Activated naive CD4-positive, alpha-beta T cell treated with anti-CD3 and anti-CD28 coated beads, Interleukin-2, amount 50 U/mL, for 24 hours (primary cell): ENCODE measurements at regions not wholly inside any gene's neighbourhood (a gene's known extent, or its start where the extent isn't known, plus 50 kb on each side); places are given as distances from the start of the nearest gene placed in this dataset.
"Not testable (repeated sequence)": the region's sequence is repeated elsewhere in the genome, so short reads cannot be mapped to it uniquely, and the experiment has no call there.

Experiments
- H3K27ac Mint-ChIP-seq: one replicate; pipeline ENCODE4 v1.8.0; 2021; ENCODE audit warnings: mild to moderate bottlenecking, mixed read lengths
- H3K27me3 Mint-ChIP-seq: one replicate; pipeline ENCODE4 v1.8.0; 2021; ENCODE audit warnings: mixed read lengths
- H3K36me3 Mint-ChIP-seq: one replicate; pipeline ENCODE4 v1.8.0; 2021; ENCODE audit warnings: mixed read lengths
- H3K4me1 Mint-ChIP-seq: one replicate; pipeline ENCODE4 v1.8.0; 2021; ENCODE audit warnings: mixed read lengths
- H3K4me3 Mint-ChIP-seq: one replicate; pipeline ENCODE4 v1.8.0; 2021; ENCODE audit warnings: mild to moderate bottlenecking, mixed read lengths
- H3K9me3 Mint-ChIP-seq: one replicate; pipeline ENCODE4 v1.8.0; 2021; ENCODE audit warnings: mixed read lengths

DNA sequence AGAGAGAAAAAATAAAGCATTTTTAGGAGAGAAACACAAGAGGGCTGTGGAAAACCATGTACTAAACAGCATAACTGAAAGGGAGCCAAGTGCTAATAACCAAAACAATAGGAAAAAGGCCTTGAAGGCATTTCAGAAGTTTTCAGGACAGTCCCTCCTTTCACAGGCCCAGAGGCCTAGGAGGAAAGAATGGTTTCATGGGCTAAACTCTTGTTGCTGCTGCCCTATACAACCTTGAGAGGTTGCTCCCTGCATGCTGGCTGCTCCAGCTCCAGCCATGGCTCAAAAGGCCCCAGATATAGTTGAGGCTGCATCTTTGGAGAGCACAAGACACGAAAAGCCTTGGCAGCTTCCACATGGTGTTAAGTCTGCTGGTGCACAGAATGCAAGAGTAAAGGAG, 267.4 kb upstream of the LRP1B start:
- Mint-ChIP-seq H3K27ac (no peak overlapping the region), H3K9me3 (peaks cover 20% of the 10 kb centered on the region), H3K36me3 (no peaks in the 10 kb centered on the region), H3K4me3 (no peak overlapping the region), H3K27me3 (no peaks in the 10 kb centered on the region), H3K4me1 (no peaks in the 10 kb centered on the region)

DNA sequence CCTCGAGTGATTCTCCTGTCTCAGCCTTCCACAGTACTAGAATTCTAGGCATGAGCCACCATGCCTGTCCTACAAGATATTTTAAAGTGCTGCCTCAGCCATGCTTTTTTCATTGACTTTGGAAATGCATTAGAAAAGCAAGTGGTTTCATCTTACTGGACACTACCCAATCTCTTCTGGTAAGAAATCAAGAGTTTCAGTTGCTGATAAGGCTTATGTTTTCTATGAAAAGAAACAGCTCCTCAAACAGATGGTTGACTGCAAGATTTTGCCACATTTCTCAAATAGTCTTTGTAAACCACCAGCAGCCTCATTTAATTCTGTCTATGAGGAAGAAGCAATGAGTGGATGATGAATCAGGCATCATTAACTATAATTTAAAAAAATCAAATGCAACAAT, 264.5 kb upstream of the LRP1B start:
- no peak overlapping the region for H3K4me3 Mint-ChIP-seq
- H3K27me3 Mint-ChIP-seq: no peaks in the 10 kb centered on the region
- no peaks in the 10 kb centered on the region for H3K36me3 Mint-ChIP-seq
- no peaks in the 10 kb centered on the region for H3K4me1 Mint-ChIP-seq
- H3K27ac Mint-ChIP-seq: no peak overlapping the region
- peaks cover 26% of the 10 kb centered on the region for H3K9me3 Mint-ChIP-seq

DNA sequence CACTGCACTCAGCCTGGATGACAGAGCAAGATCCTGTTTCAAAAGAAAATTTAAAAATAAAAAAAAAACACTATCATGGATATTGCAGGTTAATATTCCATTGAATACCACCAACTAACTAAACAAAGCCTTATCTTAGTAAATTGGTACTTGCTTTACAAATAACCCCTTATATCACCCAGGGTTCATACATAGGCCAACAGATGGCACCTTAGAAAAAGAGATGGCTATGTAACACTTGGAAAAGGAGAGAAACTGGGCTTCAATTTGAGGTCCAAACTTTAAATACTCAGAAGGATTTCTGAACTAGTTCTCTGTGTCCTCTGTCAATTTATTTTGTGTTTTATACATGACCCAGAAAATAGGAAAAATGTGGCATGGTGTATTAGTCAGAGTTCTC, 249.6 kb upstream of the LRP1B start:
- Mint-ChIP-seq H3K4me1 (no peaks in the 10 kb centered on the region), H3K9me3 (peaks cover 5% of the 10 kb centered on the region), H3K27me3 (no peaks in the 10 kb centered on the region), H3K36me3 (no peaks in the 10 kb centered on the region), H3K27ac (no peak overlapping the region), H3K4me3 (no peak overlapping the region)

DNA sequence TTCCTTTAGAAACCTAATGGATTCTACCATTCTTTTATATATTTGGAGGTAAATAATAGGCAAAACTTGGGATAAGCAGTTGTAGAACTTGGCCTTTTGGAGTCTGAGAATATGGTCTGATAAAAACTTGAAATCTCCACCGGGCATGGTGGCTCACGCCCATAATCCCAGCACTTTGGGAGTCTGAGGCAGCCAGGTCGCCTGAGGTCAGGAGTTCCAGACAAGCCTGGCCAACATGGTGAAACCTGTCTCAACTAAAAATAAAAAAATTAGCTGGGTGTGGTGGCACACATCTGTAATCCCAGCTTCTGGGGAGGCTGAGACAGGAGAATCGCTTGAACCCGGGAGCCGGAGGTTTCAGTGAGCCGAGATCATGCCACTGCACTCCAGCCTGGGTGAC, 231.3 kb upstream of the LRP1B start:
- H3K9me3 Mint-ChIP-seq, H3K4me1 Mint-ChIP-seq, H3K27ac Mint-ChIP-seq, H3K36me3 Mint-ChIP-seq, H3K27me3 Mint-ChIP-seq, H3K4me3 Mint-ChIP-seq: not testable (repeated sequence)

DNA sequence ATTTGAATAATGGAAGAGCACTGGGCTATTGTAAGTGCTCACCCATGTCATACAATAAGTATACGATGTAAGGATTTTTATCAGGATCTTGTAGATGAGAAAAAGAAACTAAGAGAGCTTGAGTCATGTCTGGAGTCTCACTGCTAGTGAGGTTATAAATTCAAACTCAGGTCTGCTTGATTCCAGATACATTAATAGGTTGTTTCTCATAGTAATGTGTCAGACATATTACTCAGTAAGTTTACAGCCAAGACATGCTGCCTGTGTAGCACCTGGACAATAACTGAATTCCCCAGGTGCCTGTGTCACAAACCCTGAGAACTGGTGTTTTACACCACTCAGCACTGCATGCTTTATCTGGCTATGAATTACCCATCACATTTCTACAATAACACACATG, 216.9 kb upstream of the LRP1B start:
- H3K4me1 Mint-ChIP-seq: no peaks in the 10 kb centered on the region
- no peaks in the 10 kb centered on the region for H3K9me3 Mint-ChIP-seq
- H3K27ac Mint-ChIP-seq: no peak overlapping the region

DNA sequence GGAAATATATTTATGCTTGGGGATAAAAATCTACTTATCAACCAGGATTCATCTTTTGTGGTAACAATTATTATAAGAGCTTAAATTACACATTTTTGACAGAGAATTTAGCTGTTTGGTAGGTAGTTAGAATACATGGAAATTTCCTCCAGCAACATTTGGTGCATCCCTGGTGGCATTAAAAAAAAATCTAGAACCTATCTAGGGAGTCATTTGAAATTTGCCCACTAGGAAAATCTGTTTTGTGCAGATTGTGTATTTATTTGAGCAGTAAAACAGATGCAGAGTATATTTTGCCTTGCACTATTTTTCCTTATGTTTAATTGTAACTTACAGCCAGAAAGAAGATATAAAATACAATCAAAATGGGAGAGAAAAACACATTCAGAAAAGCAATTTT, 208.4 kb upstream of the LRP1B start:
- Mint-ChIP-seq H3K9me3 (no peaks in the 10 kb centered on the region), H3K27me3 (no peaks in the 10 kb centered on the region), H3K36me3 (no peaks in the 10 kb centered on the region), H3K4me3 (no peak overlapping the region), H3K4me1 (no peaks in the 10 kb centered on the region), H3K27ac (no peak overlapping the region)

More for the DNA sequence above, 216.9 kb upstream of the LRP1B start:
- H3K27me3 Mint-ChIP-seq: no peaks in the 10 kb centered on the region
- H3K4me3 Mint-ChIP-seq: no peak overlapping the region
- H3K36me3 Mint-ChIP-seq: no peaks in the 10 kb centered on the region

DNA sequence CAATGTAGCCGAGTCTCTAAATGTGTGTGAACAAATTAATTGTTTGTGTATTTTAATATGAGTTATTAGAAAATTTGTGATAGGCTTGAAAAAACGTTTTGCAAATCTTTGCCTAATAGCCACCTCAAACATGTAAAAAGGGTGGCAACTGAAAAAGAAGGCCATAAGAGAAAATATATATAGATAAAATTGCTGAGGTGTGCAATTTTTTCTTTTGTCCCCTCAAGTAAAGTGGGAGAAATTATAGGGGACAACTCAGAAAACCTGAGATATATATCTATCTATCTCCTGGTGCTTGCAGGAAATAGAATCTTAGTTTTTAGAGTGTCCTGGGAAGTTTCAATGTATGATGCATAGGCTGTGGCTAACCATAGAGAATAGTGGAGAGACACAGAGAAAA, 201.4 kb upstream of the LRP1B start:
- Mint-ChIP-seq H3K27ac (no peak overlapping the region), H3K4me3 (no peak overlapping the region), H3K4me1 (no peaks in the 10 kb centered on the region), H3K9me3 (peaks cover 8% of the 10 kb centered on the region), H3K36me3 (no peaks in the 10 kb centered on the region), H3K27me3 (no peaks in the 10 kb centered on the region)

DNA sequence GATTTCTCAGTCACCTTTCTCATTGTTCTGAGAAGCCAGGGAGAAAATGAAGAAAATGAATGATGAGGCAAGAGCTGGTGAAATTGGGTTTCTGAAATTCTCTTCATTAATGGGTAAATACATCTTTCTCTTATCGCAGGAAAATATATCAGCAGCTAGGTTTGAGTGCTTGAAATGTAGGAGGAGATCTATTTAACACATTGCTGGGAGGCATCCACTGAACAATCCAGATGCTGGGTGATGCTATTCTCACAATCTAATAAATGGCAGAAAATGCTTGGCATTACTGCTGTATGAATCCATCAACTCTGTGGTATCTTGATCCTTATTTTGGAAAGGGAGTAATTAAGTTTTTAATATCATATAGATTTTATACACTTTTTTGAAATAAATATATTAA, 199.6 kb upstream of the LRP1B start:
- Mint-ChIP-seq H3K9me3 (peaks cover 8% of the 10 kb centered on the region), H3K4me1 (no peaks in the 10 kb centered on the region), H3K4me3 (no peak overlapping the region), H3K27ac (no peak overlapping the region), H3K27me3 (no peaks in the 10 kb centered on the region), H3K36me3 (no peaks in the 10 kb centered on the region)

DNA sequence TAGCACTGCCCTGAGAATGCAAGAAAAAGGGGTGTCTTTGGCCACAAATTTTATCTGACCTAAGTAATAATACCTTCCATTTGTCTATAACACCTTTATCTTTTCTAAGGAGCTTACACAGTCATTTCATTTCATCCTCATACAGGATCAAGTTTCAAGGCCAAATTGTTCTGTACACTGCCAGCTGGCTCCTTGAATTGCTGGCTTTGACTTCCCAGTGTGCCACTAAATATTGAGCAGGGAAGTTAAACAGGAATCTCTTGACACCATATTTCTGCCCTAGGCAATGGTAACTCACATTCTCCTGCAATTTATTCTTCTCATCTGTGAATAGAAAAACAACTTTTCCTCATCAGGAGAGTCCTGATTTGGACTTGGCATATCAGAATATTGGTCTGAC, 195.1 kb upstream of the LRP1B start:
- peaks cover 5% of the 10 kb centered on the region for H3K9me3 Mint-ChIP-seq
- H3K4me1 Mint-ChIP-seq: no peaks in the 10 kb centered on the region
- no peak overlapping the region for H3K27ac Mint-ChIP-seq
- no peak overlapping the region for H3K4me3 Mint-ChIP-seq
- H3K36me3 Mint-ChIP-seq: no peaks in the 10 kb centered on the region
- H3K27me3 Mint-ChIP-seq: no peaks in the 10 kb centered on the region

DNA sequence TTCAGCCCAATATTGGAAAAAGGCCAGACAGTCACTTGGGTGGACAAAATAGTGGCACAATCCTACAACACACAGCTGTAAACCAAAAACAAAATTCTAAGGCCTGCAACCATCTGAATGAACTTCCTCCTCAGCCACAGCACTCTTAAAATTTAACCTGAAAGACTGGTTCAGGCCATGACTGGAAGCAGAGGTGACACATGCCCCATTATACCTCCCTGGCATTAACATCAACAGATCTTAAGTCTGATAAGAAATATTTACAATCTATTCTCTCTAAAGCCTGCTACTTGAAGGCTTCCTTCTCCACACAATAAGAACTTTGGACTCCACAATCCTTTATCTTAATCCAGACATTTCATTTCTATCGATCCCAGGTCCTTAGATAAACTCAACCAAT, 192.4 kb upstream of the LRP1B start:
- Mint-ChIP-seq H3K9me3 (peaks cover 5% of the 10 kb centered on the region), H3K27ac (no peak overlapping the region), H3K4me1 (no peaks in the 10 kb centered on the region), H3K36me3 (no peaks in the 10 kb centered on the region), H3K27me3 (no peaks in the 10 kb centered on the region), H3K4me3 (no peak overlapping the region)

DNA sequence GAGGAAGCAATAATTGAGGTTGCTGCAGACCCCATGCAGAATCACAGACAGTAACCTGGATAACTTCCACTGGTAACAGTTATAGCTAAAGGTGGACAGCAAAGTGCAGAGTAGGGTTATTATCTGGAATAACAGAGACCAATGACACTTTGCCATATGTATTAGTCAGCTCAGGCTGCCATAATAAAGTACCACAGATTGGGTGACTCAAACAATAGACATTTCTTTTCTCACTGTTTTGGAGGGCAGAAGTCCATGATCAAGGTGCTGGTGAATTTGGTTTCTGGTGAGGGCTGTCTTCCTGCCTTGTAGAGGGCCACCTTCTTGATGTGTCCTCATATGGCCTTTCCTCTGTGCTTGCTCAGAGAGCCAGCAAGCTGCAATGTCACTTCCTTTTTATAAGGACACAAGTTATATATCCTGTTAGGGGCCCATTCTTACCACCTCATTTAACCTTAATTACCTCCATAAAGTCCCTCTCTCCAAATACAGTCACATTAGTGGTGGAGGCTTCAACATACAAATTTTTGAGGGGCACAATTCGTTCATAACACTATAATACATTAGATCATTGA, 191.0 kb upstream of the LRP1B start:
- Mint-ChIP-seq H3K9me3 (peaks cover 5% of the 10 kb centered on the region), H3K27ac (no peak overlapping the region), H3K36me3 (no peaks in the 10 kb centered on the region), H3K4me1 (no peaks in the 10 kb centered on the region), H3K27me3 (no peaks in the 10 kb centered on the region), H3K4me3 (no peak overlapping the region)

DNA sequence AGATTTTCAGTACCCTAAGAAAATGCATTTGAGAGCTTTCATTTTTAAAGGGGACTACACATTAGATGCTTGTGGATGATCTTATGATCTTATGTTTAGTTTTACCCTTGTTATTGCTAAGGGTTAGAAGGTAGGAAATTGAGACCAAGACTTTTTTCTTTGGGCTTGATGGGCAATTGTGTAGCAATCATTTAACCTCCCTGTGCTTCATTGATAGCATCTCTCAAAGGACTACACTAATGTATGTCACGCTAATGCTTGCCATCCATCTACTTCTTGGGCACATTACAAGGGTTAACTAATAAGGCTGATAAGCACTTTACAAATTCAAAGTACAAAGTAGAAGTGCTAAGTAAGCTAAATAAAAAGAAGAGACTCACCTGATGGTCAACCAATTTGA, 189.3 kb upstream of the LRP1B start:
- Mint-ChIP-seq H3K36me3 (no peaks in the 10 kb centered on the region), H3K27me3 (no peaks in the 10 kb centered on the region), H3K4me1 (no peaks in the 10 kb centered on the region), H3K27ac (no peak overlapping the region), H3K4me3 (no peak overlapping the region), H3K9me3 (peaks cover 5% of the 10 kb centered on the region)

DNA sequence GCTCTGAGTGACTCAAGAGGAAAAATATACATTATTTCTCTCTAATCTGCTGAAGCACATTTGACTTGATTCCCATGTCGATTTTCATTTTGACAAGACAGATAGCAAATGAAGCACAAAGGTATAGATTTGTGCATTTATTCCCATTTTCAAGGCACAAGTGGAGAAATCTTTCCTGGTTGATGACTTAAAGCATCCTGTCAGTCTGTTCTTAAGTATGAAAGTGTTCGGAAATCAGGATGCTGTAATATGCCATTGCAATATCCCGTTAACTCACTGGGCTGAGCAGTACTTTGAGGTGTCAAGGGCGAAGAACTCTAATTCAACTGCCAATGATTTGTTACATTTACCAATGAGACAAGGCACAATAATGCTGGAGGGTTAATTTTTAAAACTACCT, 185.2 kb upstream of the LRP1B start:
- Mint-ChIP-seq H3K27ac (no peak overlapping the region), H3K9me3 (peaks cover 6% of the 10 kb centered on the region), H3K4me1 (no peaks in the 10 kb centered on the region), H3K4me3 (no peak overlapping the region), H3K36me3 (no peaks in the 10 kb centered on the region), H3K27me3 (no peaks in the 10 kb centered on the region)

DNA sequence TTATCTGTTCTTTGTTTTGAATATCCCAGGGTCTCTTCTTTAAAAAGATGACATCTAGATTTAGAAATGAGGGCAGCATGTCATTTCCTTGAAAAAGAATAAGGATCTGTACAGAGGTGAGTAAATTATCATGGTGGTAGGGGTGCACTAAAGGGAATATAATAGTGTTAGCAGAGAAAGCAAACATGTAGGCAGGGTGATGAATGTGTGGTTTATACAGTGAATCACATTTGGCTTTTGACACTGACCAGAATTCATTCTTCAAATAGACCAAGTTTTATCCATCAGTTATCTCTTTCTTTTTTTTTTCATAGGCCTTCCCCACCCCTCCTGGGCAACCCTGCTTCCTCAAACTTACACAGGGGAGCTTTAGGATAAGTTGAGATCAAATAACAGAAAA, 184.5 kb upstream of the LRP1B start:
- no peaks in the 10 kb centered on the region for H3K36me3 Mint-ChIP-seq
- no peaks in the 10 kb centered on the region for H3K4me1 Mint-ChIP-seq
- H3K9me3 Mint-ChIP-seq: peaks cover 10% of the 10 kb centered on the region

DNA sequence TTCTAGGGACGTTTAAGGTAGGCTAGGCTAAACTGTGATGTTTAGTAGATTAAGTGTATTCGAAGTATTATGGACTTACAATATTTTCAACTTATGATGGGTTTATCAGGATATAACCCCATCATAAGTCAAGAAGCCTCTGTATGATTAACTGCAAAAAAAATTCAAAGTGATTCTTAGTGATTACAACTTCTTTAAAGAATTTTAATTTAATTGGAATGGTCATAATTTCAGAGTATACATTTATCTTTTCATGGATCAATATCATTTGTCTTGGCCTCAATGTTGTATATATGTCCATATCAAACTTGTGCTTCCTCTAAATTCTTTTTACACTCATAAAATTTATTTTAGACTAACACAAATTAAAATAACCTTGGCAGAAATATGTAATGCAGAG, 183.3 kb upstream of the LRP1B start:
- no peak overlapping the region for H3K4me3 Mint-ChIP-seq

More for the DNA sequence above, 184.5 kb upstream of the LRP1B start:
- Mint-ChIP-seq H3K27me3 (no peaks in the 10 kb centered on the region), H3K27ac (no peak overlapping the region), H3K4me3 (no peak overlapping the region)

DNA sequence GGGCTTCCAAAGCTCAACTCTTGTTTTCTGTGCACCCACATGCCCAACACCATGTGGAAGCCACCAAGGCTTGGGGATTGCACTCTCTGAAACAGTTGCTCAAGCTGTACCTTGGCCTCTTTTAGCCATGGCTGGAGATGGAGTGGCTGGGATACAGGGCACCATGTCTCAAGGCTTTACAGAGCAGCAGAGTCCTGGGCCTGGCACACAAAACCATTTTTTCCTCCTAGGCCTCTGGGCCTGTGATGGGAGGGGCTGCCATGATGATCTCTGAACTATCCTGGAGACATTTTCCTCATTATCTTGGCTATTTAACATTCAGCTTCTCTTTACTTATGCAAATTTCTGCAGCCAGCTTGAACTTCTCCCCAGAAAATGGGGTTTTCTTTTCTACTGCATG, 179.7 kb upstream of the LRP1B start:
- no peaks in the 10 kb centered on the region for H3K27me3 Mint-ChIP-seq
- no peaks in the 10 kb centered on the region for H3K36me3 Mint-ChIP-seq
- no peaks in the 10 kb centered on the region for H3K4me1 Mint-ChIP-seq
- peaks cover 19% of the 10 kb centered on the region for H3K9me3 Mint-ChIP-seq
- H3K27ac Mint-ChIP-seq: no peak overlapping the region
- no peak overlapping the region for H3K4me3 Mint-ChIP-seq

More for the DNA sequence above, 183.3 kb upstream of the LRP1B start:
- no peaks in the 10 kb centered on the region for H3K36me3 Mint-ChIP-seq
- no peaks in the 10 kb centered on the region for H3K27me3 Mint-ChIP-seq
- H3K9me3 Mint-ChIP-seq: peaks cover 19% of the 10 kb centered on the region
- no peak overlapping the region for H3K27ac Mint-ChIP-seq
- no peaks in the 10 kb centered on the region for H3K4me1 Mint-ChIP-seq

DNA sequence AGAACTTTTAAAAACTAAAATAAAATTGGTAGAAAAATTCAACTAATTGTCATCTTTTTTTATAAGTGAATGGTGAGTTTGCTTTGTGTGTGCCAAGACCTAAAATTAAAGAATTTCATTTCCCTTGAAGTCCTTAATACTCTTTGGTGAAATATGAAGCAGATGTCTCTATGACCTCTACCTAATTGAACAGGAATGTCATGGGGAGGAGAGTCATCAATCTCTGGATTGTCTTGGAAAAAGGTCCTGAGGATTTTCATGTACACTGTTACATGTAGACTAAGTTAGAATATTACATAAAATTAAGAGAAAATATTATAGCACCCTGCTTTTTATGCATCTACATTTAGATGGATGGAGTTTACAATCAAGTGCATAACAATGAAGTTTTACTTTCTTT, 177.9 kb upstream of the LRP1B start:
- H3K4me1 Mint-ChIP-seq: no peaks in the 10 kb centered on the region
- H3K4me3 Mint-ChIP-seq: no peak overlapping the region
- no peaks in the 10 kb centered on the region for H3K36me3 Mint-ChIP-seq
- H3K27me3 Mint-ChIP-seq: no peaks in the 10 kb centered on the region
- H3K27ac Mint-ChIP-seq: no peak overlapping the region
- H3K9me3 Mint-ChIP-seq: peaks cover 26% of the 10 kb centered on the region
